Stomach (tissue), 4 donors: ENCODE measurements at regions not wholly inside any gene's neighbourhood (a gene's known extent, or its start where the extent isn't known, plus 50 kb on each side); places are given as distances from the start of the nearest gene placed in this dataset.

ENCODE experiments used
- POLR2A ChIP-seq, 4 donors: fragments of 450-650 bp; IDR thresholded peaks; one replicate each; pipeline ENCODE4 v1.6.1; 2016; ENCODE audit warnings: antibody characterized with exemption in 4 of 4, control low read depth in 2 of 4, mild to moderate bottlenecking in 1 of 4, moderate library complexity in 1 of 4
- POLR2AphosphoS5 ChIP-seq, 3 donors: sonication (generic); formaldehyde crosslinking; IDR thresholded peaks; one replicate each; pipeline ENCODE4 v1.6.1; 2016; ENCODE audit warnings: antibody characterized with exemption in 3 of 3

- TF ChIP-seq POLR2A (IDR thresholded peaks at IDR 0.05) (no peak), POLR2AphosphoS5 (IDR thresholded peaks at IDR 0.05) (no peak)
Measured at GRCh38 chr9:24953070-24953469, 407.4 kb upstream of the IZUMO3 start.
